ENCODE measurements at regions not wholly inside any gene's neighbourhood (a gene's known extent, or its start where the extent isn't known, plus 50 kb on each side); places are given as distances from the start of the nearest gene placed in this dataset.

GRCh38 chr16:77562497-77562896, 127.7 kb upstream of the ADAMTS18 start:
- DNase-seq = no peak
- TF ChIP-seq, protein P1, sequence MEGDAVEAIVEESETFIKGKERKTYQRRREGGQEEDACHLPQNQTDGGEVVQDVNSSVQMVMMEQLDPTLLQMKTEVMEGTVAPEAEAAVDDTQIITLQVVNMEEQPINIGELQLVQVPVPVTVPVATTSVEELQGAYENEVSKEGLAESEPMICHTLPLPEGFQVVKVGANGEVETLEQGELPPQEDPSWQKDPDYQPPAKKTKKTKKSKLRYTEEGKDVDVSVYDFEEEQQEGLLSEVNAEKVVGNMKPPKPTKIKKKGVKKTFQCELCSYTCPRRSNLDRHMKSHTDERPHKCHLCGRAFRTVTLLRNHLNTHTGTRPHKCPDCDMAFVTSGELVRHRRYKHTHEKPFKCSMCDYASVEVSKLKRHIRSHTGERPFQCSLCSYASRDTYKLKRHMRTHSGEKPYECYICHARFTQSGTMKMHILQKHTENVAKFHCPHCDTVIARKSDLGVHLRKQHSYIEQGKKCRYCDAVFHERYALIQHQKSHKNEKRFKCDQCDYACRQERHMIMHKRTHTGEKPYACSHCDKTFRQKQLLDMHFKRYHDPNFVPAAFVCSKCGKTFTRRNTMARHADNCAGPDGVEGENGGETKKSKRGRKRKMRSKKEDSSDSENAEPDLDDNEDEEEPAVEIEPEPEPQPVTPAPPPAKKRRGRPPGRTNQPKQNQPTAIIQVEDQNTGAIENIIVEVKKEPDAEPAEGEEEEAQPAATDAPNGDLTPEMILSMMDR (IDR thresholded peaks at IDR 0.05) = no peak
- TF ChIP-seq POLR2A (IDR thresholded peaks at IDR 0.05) (no peak), EP300 (IDR thresholded peaks at IDR 0.05) (no peak)
- Histone ChIP-seq H3K36me3 (no peaks in the 10 kb centered on the region), H3K4me3 (no peak overlapping the region), H3K27ac (no peak overlapping the region), H3K4me1 (ENCODE audit: insufficient read depth) (no peaks in the 10 kb centered on the region), H3K27me3 (no peaks in the 10 kb centered on the region), H3K9me3 (no peaks in the 10 kb centered on the region)
- intact Hi-C loops (cut with DNase I) = no loop called here

GRCh38 chr16:77564791-77565390, 130.1 kb upstream of the ADAMTS18 start:
- H3K27me3 ChIP-seq = no peaks in the 10 kb centered on the region
- no peaks in the 10 kb centered on the region for H3K4me1 ChIP-seq (ENCODE audit: insufficient read depth)
- TF ChIP-seq EP300 (IDR thresholded peaks at IDR 0.05) (no peak), POLR2A (IDR thresholded peaks at IDR 0.05) (no peak)
- TF ChIP-seq, protein P1 (IDR thresholded peaks at IDR 0.05) = no peak
- intact Hi-C loops (cut with DNase I) = no loop called here
- WGBS, 3 donors = 31 to 43% (median 38%) methylated on average over 5 of the region's 5 CpGs
- H3K9me3 ChIP-seq = no peaks in the 10 kb centered on the region
- no peak for DNase-seq
- no peaks in the 10 kb centered on the region for H3K36me3 ChIP-seq
- H3K27ac ChIP-seq = no peak overlapping the region
- H3K4me3 ChIP-seq = no peak overlapping the region

- WGBS, 3 donors = 50 to 61% (median 54%) methylated on average over 5 of the region's 5 CpGs
These were observed 134.6 kb upstream of the ADAMTS18 start for GRCh38 chr16:77569406-77569805.

DNA sequence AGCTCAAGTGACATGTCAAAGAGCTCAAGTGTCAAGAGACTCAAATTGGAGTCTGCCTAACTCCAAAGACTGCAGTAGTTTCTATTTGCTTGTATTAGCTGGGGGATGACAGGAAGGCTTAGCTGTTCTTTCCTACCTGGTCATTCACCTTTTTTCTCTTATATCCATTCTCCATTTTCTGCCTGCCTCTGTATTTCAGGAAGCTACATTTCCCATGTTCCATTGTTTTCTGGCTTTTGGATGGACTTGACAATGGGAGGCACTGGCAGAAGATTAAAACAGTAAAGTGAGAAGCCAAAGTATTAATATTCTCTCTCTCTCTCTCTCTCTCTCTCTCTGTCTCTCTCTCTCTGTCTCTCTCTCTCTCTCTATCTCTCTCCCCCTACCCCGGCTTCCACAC, 135.7 kb upstream of the ADAMTS18 start:
- Histone ChIP-seq H3K9me3 (no peaks in the 10 kb centered on the region), H3K27ac (no peak overlapping the region), H3K4me1 (ENCODE audit: insufficient read depth) (no peaks in the 10 kb centered on the region), H3K36me3 (no peaks in the 10 kb centered on the region), H3K4me3 (no peak overlapping the region), H3K27me3 (no peaks in the 10 kb centered on the region)
- no peak for DNase-seq
- WGBS, 3 donors = 91 to 96% (median 93%) methylated on average over 1 of the region's 1 CpG
- intact Hi-C loops (cut with DNase I) = no loop called here
- TF ChIP-seq, protein P1 (IDR thresholded peaks at IDR 0.05) = no peak
- no peak for TF ChIP-seq EP300 (IDR thresholded peaks at IDR 0.05)
- no peak for TF ChIP-seq POLR2A (IDR thresholded peaks at IDR 0.05)

More at GRCh38 chr16:77569406-77569805, 134.6 kb upstream of the ADAMTS18 start:
- Histone ChIP-seq H3K4me3 (no peak overlapping the region), H3K4me1 (ENCODE audit: insufficient read depth) (no peaks in the 10 kb centered on the region), H3K27ac (no peak overlapping the region), H3K36me3 (no peaks in the 10 kb centered on the region), H3K9me3 (no peaks in the 10 kb centered on the region), H3K27me3 (no peaks in the 10 kb centered on the region)
- no peak for DNase-seq
- TF ChIP-seq EP300 (IDR thresholded peaks at IDR 0.05) = no peak
- TF ChIP-seq, protein P1 (IDR thresholded peaks at IDR 0.05) = no peak
- no peak for TF ChIP-seq POLR2A (IDR thresholded peaks at IDR 0.05)
- intact Hi-C loops (cut with DNase I) = no loop called here
